Natural killer cell (primary cell): ENCODE measurements at regions not wholly inside any gene's neighbourhood (a gene's known extent, or its start where the extent isn't known, plus 50 kb on each side); places are given as distances from the start of the nearest gene placed in this dataset.
"Not testable (repeated sequence)": the region's sequence is repeated elsewhere in the genome, so short reads cannot be mapped to it uniquely, and the experiment has no call there.

Source experiments
- ATAC-seq, 3 donors: fragments of 150-1000 bp in 2 of 3; fragments of 200-7000 bp in 1 of 3; cut with Tn5 transposase; 1 replicate in 1 of 3; 2 replicates in 2 of 3; pipeline ENCODE4 v1.10.0; 2021; ENCODE audit warnings: mild to moderate bottlenecking in 2 of 3, moderate library complexity in 2 of 3
- DNase-seq, 2 donors: peaks; one replicate each; pipeline versions ENCODE4 v3.0.0 to v3.0.0-alpha.2; 2013 to 2021; ENCODE audit warnings: mixed read lengths in 1 of 2
- H3K27ac ChIP-seq: one replicate; pipeline ENCODE4 v1.5.1; 2013; ENCODE audit warnings: mild to moderate bottlenecking, low read length
- H3K27me3 ChIP-seq: one replicate; pipeline ENCODE4 v1.6.1; 2013; ENCODE audit warnings: low read length; ENCODE audit not compliant: control insufficient read depth, insufficient read depth
- H3K36me3 ChIP-seq: one replicate; pipeline ENCODE4 v1.6.1; 2013; ENCODE audit warnings: low read length; ENCODE audit not compliant: control insufficient read depth, insufficient read depth
- H3K4me1 ChIP-seq: one replicate; pipeline ENCODE4 v1.6.1; 2013; ENCODE audit warnings: low read length; ENCODE audit not compliant: control insufficient read depth, insufficient read depth
- H3K4me3 ChIP-seq: one replicate; pipeline ENCODE4 v1.5.1; 2013; ENCODE audit warnings: low read length
- H3K9me3 ChIP-seq: one replicate; pipeline ENCODE4 v1.6.1; 2013; ENCODE audit warnings: low read length; ENCODE audit not compliant: control insufficient read depth, insufficient read depth
- H3K27ac Mint-ChIP-seq, 2 donors: one replicate each; pipeline ENCODE4 v1.8.0; 2022; ENCODE audit warnings: mild to moderate bottlenecking in 2 of 2, mixed read lengths in 2 of 2, moderate library complexity in 1 of 2
- H3K27me3 Mint-ChIP-seq, 2 donors: one replicate each; pipeline ENCODE4 v1.8.0; 2022; ENCODE audit warnings: low read depth in 2 of 2, mixed read lengths in 2 of 2
- H3K36me3 Mint-ChIP-seq: one replicate; pipeline ENCODE4 v1.8.0; 2022; ENCODE audit warnings: mixed read lengths
- H3K4me1 Mint-ChIP-seq, 2 donors: one replicate each; pipeline ENCODE4 v1.8.0; 2022; ENCODE audit warnings: mixed read lengths in 2 of 2
- H3K4me3 Mint-ChIP-seq: one replicate; pipeline ENCODE4 v1.8.0; 2022; ENCODE audit warnings: mild to moderate bottlenecking, moderate library complexity, mixed read lengths
- H3K9me3 Mint-ChIP-seq, 2 donors: one replicate each; pipeline ENCODE4 v1.8.0; 2022; ENCODE audit warnings: mixed read lengths in 2 of 2
- CTCF ChIP-seq: fragments of 200-600 bp; IDR thresholded peaks from one replicate; pipeline ENCODE4 v1.8.0; 2022; ENCODE audit warnings: antibody characterized with exemption
- WGBS: methylation state at CpG from one replicate; pipeline ENCODE4 v1.1.7; 2013; ENCODE audit warnings: missing lambda C conversion rate; ENCODE audit not compliant: insufficient coverage; 5-methylcytosine and 5-hydroxymethylcytosine counted together
- intact Hi-C: fragments of 100-400 bp; cut with micrococcal nuclease; formaldehyde crosslinking; loops from one replicate; pipeline ENCODE4 v1.14.2; 2022

GRCh38 chr17:34076743-34077631 lies 178.1 kb upstream of the CCL2 start:
- Histone ChIP-seq H3K9me3 (no peaks in the 10 kb centered on the region), H3K36me3 (no peaks in the 10 kb centered on the region), H3K4me1 (no peaks in the 10 kb centered on the region), H3K4me3 (no peak overlapping the region), H3K27ac (no peak overlapping the region), H3K27me3 (no peaks in the 10 kb centered on the region)
- H3K4me1 Mint-ChIP-seq = no peaks in the 10 kb centered on the region
- H3K27me3 Mint-ChIP-seq = peaks cover 12 to 16% of the 10 kb centered on the region in 2 donors
- ATAC-seq (no peak), DNase-seq (no peak)
- H3K9me3 Mint-ChIP-seq = no peaks in the 10 kb centered on the region
- H3K36me3 Mint-ChIP-seq = no peaks in the 10 kb centered on the region
- intact Hi-C loops = no loop called here
- no peak overlapping the region for H3K27ac Mint-ChIP-seq
- TF ChIP-seq CTCF = no peak
- WGBS = 73% methylated on average over 14 of the region's 16 CpGs
- no peak overlapping the region for H3K4me3 Mint-ChIP-seq

- Mint-ChIP-seq H3K4me1 (no peaks in the 10 kb centered on the region), H3K27ac (no peak overlapping the region), H3K4me3 (no peak overlapping the region), H3K36me3 (no peaks in the 10 kb centered on the region), H3K27me3 (peaks cover 12 to 14% of the 10 kb centered on the region in 2 donors), H3K9me3 (no peaks in the 10 kb centered on the region)
- DNase-seq = no peak
- 82% methylated on average over 3 of the region's 3 CpGs for WGBS
- Histone ChIP-seq H3K36me3 (no peaks in the 10 kb centered on the region), H3K27ac (no peak overlapping the region), H3K27me3 (no peaks in the 10 kb centered on the region), H3K9me3 (no peaks in the 10 kb centered on the region), H3K4me1 (no peaks in the 10 kb centered on the region), H3K4me3 (no peak overlapping the region)
- no peak for ATAC-seq
- intact Hi-C loops = no loop called here
- no peak for TF ChIP-seq CTCF
These were observed 173.8 kb upstream of the CCL2 start for GRCh38 chr17:34081269-34081668.

GRCh38 chr17:34082404-34082803 lies 172.7 kb upstream of the CCL2 start:
- Mint-ChIP-seq H3K9me3 (no peaks in the 10 kb centered on the region), H3K4me1 (no peaks in the 10 kb centered on the region), H3K36me3 (no peaks in the 10 kb centered on the region), H3K4me3 (no peak overlapping the region), H3K27me3 (peaks cover 8 to 14% of the 10 kb centered on the region in 2 donors), H3K27ac (no peak overlapping the region)
- Histone ChIP-seq H3K27ac (no peak overlapping the region), H3K4me1 (no peaks in the 10 kb centered on the region), H3K4me3 (no peak overlapping the region), H3K36me3 (no peaks in the 10 kb centered on the region), H3K9me3 (no peaks in the 10 kb centered on the region), H3K27me3 (no peaks in the 10 kb centered on the region)
- 38% methylated on average over 3 of the region's 3 CpGs for WGBS
- DNase-seq (no peak), ATAC-seq (no peak)
- intact Hi-C loops = no loop called here
- TF ChIP-seq CTCF = no peak

GRCh38 chr17:34089042-34089441 lies 166.0 kb upstream of the CCL2 start:
- H3K4me3 Mint-ChIP-seq, H3K27me3 ChIP-seq, H3K9me3 ChIP-seq, intact Hi-C loops, H3K9me3 Mint-ChIP-seq, H3K27ac ChIP-seq, ATAC-seq, H3K36me3 ChIP-seq, H3K27ac Mint-ChIP-seq, H3K4me3 ChIP-seq, H3K36me3 Mint-ChIP-seq, DNase-seq, H3K4me1 ChIP-seq, H3K4me1 Mint-ChIP-seq: not testable (repeated sequence)
- 100% methylated on average over 5 of the region's 5 CpGs for WGBS
- peaks cover 1 to 10% of the 10 kb centered on the region in 2 donors for H3K27me3 Mint-ChIP-seq
